Stomach (tissue), 4 donors: ENCODE measurements at regions not wholly inside any gene's neighbourhood (a gene's known extent, or its start where the extent isn't known, plus 50 kb on each side); places are given as distances from the start of the nearest gene placed in this dataset.

Experiments
- CTCF ChIP-seq, 7 experiments: fragments of 450-650 bp in 4 of 7; fragments of 200-600 bp in 3 of 7; sonication (generic) in 3 of 7; IDR thresholded peaks; one replicate each; pipeline ENCODE4 v1.5.1; 2016 to 2019; ENCODE audit warnings: antibody characterized with exemption in 7 of 7, control low read depth in 2 of 7, mild to moderate bottlenecking in 1 of 7
- EP300 ChIP-seq: sonication (generic); formaldehyde crosslinking; IDR thresholded peaks from one replicate; pipeline ENCODE4 v1.6.1; 2017; ENCODE audit warnings: antibody characterized with exemption
- POLR2A ChIP-seq, 4 donors: fragments of 450-650 bp; IDR thresholded peaks; one replicate each; pipeline ENCODE4 v1.6.1; 2016; ENCODE audit warnings: antibody characterized with exemption in 4 of 4, control low read depth in 2 of 4, mild to moderate bottlenecking in 1 of 4, moderate library complexity in 1 of 4
- POLR2AphosphoS5 ChIP-seq, 3 donors: sonication (generic); formaldehyde crosslinking; IDR thresholded peaks; one replicate each; pipeline ENCODE4 v1.6.1; 2016; ENCODE audit warnings: antibody characterized with exemption in 3 of 3

- TF ChIP-seq POLR2A (IDR thresholded peaks at IDR 0.05) (no peak), CTCF (IDR thresholded peaks at IDR 0.05) (no peak), POLR2AphosphoS5 (IDR thresholded peaks at IDR 0.05) (no peak), EP300 (no peak)
Observed at GRCh38 chr2:58521803-58522554, 280.9 kb upstream of the FANCL start.
